ENCODE measurements at regions not wholly inside any gene's neighbourhood (a gene's known extent, or its start where the extent isn't known, plus 50 kb on each side); places are given as distances from the start of the nearest gene placed in this dataset.
"Not testable (repeated sequence)": the region's sequence is repeated elsewhere in the genome, so short reads cannot be mapped to it uniquely, and the experiment has no call there.

DNA sequence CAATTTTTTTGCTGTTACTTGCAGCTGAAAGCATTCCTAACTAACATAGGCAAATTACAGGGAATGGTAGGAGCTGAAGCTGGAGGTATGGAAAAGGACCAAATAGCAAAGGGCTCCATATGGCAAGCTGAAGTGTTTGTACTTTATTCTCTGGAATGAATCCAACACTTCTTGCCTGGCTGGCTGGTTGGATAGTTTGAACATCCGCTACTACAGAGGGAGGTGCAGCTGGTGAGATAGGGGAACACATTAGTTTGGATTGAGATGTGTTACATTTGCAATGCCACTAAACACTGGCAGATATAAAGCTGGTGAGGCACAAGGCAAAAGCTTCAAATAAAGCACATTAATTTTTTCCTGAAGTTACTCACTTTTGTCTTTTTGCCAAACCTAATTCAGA, 291.5 kb downstream of the SP3 start:
- DNase-seq: no peak

DNA sequence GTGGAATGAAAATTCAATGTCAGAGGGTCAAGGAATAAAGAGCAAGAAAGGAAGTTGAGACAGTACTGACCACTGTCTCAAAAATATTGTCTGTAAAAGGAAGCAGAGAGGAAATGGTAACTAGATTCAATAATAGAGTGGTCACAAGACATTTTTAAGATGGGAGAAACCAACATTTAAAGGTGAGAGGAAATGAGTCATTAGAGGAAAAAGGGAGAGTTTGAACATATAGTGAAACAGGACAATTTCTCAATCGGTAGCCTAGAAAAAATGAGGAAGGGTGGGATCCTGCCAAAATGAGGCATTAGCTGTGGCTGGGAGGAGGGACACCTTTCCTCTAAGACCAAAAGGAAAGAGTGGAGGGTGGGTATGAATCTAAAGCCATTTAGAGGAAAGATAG, 288.5 kb downstream of the SP3 start:
- no peak for DNase-seq

DNA sequence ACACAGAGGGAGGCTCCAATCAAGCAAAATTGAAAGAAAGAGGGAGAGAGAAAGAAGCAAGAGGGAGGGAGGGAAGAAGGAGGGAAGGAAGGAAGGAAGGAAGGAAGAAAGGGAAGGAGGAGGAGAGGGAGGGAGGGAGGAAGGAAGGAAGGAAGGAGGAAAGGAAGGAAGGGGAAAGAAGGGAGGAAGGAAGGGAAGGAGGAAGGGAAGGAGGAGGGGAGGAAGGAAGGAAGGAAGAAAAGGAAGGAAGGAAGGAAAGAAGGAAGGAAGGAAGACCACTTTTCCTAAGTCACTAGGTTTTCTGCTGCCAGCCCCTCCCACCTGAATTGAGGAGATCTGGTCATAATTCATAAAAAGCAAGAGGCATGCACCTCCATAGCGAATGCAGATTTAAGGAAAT, 287.0 kb downstream of the SP3 start:
- DNase-seq: no peak

DNA sequence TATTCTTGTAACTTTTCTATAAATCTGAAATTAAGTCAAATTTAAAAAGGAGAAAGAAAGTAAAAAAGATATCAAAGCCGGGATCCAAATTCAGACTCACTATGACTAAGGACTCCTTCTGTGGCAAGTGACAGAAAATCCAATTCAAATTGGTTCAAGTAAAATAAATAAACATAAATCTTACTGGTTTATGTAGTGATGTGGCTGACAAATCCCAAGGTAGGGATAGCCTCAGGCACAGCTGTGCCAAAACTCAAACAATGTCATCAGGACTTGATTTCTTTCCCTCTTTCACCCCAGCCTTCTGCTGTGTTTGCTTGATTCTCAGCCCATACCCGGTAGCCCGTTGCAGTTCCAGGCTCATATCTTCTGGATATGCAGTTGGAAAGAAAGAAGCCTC, 284.6 kb downstream of the SP3 start:
- DNase-seq: no peak

DNA sequence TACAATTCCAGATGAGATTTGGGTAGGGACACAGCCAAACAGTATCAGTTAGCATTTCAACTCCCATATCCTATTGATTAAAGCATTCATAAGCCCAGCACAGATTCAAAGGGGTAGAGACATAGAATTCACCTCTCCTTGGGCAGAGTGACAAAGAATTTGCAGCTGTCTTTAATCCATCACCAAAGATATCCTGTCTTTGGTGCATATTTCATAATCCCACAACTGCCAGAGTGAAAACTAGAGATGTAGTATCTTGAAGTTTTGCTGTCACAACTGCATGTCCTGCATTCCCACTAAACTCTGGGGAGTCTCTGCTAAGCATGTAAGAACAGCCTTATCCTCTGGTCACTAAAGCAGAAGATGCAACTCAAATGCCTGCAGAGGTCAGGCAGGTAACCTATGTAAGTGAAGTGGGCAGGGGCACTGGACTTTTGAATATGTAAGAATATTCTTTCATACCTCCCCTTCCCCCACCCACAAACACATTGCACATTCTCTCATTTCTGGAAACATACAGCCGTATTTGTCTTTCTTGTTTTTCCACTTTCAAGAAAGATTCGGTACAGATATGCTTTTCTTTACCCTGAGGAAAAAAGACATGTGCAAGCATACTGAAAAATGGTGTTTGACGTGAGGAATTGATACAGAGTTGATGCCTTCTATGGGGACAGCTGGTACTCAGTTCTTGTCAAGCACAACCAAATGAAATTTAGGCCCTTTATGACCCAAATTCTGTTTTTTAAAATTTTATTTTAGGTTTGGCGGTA, 283.1 kb downstream of the SP3 start:
- DNase-seq: no peak

DNA sequence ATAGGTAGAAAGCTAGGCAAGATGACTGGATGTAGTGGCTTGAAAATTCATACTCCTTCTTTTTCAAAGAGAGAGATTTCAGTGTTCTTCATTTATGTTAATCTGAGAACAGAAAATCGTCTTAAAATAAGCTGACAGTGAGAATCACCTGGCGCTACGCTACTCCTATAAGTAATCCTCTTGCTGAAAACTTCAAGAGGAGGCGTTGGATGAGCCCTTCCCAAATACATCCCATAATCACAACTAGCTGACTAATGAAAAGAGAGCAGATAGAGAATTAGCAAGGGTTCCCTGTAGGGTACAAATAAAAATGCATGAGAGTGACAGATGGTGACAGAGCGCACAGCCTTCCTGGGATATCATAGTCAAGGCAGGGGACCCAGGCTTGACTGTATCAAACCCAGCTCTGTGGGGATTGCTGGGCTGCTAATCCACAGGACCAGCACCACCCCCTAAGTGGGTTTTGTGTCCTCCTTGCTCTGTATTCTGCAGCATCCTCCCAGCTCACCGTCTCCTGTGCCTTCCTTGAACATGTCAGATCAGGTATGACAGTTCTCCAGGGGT, 280.2 kb downstream of the SP3 start:
- no peak for DNase-seq

DNA sequence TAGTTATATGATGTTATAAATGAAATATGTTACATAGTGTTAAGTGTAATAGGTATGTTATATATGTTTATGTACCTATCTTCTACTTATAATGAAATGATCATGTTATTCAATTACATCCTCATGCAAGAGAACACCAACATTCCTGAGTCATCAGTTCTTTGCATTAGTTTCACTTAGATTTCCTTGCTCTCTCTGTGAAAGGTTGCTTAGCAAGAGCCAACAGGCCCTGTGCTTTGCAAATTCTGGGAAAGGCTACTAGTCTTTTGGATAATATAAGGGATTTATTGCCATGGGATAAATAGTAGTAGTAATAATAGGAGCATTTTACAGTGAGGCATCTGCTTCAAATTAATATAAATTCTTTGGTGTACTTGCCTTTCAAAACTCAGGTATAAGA, 274.8 kb downstream of the SP3 start:
- DNase-seq: no peak

DNA sequence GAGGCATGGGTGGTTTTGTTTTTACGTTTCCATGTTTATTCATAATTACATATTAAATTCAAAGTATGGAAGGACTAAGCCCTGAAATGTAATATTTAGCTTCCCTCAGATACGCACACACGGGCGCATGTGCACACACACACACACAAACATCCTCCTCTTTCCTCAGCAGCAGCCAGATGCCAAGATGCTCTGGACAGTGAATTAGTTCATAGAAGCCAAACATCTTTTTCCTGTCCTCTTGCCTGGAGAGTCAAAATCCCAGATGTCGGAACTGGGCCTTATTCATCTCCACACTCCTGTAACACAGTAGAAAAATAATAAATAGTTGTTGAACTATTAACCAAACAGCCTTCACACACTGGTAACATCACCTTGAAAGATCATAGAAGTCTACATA, 273.1 kb downstream of the SP3 start:
- no peak for DNase-seq

DNA sequence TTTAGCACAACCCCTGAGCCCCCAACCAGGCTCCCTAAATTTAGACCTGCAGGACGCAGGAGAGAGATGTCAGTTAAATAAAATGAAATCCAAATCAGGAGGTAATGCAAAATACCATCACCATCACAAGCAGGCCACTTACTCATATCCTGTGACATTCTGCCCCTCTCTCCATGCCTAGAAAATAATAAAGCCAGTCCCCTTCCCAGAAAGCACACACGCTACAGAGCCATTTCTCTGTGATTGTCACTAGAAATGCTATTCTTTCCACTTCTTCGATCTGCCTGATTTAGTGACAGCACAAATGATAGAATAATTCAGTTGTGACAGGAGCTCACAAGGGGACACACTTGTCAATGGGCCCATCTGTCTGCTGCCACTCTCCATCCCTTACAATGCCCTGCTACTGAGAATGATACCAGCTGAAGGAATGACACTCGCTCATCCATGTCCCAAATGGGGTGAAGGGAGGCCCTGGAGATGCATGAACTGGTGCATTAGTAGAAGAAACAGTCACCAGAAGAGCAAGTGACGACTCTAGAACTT, 272.1 kb downstream of the SP3 start:
- DNase-seq: no peak

DNA sequence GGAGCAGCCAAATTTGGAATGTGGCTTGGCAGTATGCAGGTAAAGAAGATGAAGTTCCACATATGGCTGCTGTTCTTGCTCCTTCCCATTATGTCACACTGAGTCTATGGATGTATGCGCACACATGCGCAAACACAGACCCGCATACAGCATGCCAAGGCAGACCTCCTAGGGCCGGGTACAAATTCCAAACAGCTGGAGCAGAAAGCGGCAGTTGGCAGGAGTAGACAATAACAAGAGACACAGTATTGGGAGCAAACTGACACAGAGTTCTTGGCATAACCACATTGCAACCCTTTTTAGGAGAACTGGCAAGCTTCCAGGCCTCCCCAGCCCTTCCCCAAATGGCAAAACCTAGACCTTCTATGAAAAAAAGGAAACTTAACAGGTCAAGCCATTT, 268.9 kb downstream of the SP3 start:
- no peak for DNase-seq

DNA sequence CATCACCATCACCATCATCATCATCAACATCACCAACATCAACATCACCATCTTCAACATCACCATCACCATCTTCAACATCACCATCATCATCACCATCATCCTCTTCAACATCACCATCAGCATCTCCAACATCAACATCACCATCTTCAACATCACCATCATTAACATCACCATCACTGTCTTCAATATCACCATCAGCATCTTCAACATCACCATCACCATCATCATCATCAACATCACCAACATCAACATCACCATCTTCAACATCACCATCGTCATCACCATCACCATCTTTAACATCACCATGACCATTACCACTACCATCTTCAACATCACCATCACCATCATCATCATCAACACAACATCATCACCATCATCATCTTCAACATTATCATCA, 267.2 kb downstream of the SP3 start:
- DNase-seq: no peak

DNA sequence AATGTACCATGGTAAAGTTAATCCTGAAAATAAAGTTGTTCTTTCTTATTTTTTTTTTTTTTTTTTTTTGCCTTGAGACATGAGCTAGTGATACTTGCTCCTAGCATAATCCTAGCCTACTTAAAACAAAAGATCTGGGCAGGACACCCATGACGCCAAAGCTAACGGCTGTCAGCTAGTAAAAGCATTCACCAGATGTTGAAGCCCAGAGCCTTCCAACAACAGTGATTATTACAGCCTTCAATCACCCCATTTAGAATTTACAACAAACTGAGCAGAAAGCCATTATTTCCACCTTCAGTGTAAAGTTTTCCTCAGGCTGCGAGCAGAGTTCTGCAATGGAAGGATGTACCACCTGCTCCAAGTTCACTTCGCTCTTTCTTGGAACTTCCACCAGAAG, 259.5 kb downstream of the SP3 start:
- DNase-seq: no peak

DNA sequence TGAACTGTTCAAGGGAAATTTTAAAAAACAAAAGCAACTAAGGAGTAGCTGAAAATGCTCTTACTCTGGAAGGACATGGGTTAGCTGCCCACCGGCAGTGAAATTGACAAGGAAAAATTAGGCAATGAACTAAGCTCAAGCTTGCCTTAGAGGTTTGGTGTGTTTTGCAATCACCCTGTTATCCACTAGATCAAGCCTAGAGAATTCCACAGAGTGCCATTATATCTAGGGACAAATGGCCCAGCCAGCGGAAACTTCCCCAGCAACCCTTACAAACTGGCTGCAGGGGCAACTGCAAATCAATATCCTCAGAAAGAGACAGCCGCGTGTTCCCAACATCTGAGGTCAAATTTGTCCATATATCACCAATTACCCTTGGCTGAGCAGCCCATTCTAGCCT, 258.2 kb downstream of the SP3 start:
- DNase-seq: no peak

DNA sequence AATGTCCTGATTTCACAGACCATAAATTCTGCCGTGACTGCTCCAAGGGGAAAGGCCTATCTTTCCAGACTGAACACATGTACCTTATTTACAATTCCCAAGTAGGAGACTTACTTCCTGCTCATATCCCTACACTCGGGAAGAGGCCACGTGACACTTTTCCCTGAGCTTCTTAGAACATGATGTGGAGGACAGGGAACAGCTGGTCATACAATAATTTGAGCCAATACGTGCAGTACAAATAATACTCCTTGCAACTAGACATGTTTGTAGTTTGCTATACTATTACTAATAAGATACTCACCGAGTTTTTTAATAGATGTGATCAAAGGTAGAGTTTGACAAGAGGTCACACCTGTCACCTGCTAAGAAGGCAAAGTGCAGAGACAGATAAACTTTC, 256.4 kb downstream of the SP3 start:
- no peak for DNase-seq

DNA sequence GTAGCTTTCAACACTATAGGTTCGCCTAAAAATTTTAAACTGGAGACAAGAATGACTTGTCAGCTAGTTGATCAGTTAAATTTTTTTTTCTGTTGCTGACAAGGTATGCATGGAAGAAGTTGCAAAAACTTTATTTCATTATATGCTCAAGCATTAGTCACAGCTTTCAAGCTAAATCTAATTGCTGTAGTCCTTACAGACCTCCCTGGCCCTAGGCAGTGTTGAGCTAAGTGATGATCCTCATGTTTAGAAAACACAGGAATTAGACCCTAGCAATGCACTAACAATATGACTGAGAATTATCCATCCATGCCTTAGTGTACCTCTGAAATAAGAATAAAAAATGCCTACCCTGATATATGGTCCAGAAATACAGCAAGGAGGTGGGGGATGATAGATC, 253.4 kb downstream of the SP3 start:
- no peak for DNase-seq

DNA sequence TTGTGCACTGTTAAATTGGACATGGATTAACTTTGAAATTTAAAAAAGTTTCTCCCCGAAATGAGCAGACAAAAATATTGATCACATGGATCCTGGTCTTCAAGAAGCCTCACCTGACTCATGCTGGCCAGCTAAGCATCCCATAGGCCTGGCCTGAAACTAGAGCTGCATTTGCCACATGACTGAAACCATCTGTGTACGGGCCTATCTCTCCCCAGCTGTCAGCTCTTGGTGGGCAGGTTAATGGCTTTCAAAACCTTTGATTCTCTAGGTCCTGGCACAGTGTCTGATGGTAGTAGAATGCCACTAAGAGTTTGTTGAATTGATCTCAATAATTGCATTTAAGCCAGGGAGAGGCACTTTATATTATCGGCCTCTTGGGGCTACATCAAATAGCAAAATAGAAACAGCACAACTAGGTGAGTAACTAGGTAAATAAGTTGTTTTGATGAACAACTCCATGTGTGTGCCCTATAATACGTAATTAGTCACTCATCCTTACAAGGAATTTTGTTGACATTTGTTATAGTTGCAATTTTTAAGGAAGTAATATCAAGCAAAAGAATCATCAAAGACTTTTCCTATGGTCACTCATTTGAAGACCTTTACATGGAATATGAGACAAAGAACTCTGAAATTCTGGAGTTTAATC, 251.1 kb downstream of the SP3 start:
- no peak for DNase-seq

DNA sequence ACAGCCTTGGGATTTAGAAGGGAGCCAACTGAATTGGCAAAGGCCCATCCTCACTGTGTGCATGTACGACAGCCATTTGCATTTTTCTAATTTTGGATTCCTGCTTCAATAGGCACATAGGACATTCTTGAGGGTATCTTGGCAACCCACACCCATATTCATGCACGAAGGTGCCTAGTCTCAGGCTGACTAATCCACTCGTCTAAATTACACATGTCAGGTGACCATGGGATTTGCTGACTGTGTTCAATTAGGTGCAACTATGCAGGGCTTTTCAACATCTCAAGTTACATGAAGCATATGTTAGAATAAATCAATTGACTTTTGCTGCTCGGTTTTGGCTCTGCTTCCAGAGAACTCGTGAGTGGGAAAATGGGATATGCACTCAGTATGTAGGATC, 249.7 kb downstream of the SP3 start:
- peak; percentile 39 for DNase-seq

DNA sequence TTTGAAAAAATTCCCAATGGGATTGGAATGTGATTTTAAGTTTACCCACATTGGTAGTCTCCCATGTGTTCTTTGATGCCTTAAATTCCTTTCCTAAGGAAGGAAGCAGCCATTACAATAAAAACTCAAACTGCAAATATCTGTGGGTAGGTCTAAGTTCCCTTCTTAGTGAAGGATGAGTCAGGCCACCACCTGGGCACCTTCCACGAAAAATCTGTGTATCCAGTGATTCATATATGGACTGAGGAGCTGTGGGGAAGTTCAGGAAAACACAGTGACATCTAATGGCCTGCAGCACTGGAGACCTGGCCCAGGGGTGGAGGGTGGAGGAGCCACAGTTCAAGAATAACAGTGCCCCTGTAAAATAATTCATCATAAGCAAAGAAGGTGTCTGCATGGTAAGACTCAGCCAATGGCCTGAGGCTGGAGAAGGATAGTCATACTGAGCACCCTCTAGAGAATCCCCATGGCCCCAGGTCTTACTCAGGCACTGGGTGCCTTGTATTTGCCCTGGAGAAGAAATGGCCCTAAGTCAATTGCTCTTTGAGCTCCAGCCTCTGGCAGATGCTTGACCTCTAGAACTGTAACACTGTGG, 248.6 kb downstream of the SP3 start:
- DNase-seq: no peak

DNA sequence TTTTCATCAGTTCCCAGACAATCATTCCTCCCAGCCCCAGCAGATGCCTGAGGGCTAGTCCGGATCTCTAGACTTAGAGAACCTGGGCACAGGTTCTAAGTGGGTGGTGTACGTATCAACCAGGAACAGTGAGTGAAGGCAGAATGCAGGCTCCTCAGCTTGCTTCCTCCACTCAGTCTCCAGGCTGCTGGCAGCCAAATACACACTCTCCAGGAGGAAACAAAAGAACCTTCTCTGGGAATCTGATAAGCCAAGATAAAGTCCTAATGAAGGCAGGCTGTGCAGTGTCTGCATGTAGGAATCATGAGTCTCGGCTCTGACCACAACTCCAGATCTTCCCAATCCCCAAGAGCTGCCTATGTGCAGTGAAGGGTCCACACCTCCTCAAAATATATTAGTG, 245.7 kb downstream of the SP3 start:
- no peak for DNase-seq

DNA sequence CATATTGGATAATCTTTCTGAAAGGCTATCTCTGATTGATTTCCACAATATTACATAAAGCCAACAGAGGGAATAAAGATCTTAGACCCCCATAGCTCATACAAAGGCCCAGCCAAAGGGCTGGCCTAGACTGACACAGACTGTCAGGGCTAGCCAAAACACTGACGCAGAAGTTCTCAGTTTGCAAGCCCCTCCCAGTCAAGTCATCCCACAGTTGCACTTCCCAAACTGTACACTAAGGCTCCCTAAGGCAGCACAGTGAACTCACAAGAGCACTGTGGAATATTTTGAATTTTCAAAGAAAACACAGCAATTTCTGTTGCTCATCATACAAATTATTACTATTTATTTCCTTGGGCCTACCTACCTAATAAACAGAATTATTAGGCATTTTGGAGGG, 244.9 kb downstream of the SP3 start:
- DNase-seq: peak; percentile 12

DNA sequence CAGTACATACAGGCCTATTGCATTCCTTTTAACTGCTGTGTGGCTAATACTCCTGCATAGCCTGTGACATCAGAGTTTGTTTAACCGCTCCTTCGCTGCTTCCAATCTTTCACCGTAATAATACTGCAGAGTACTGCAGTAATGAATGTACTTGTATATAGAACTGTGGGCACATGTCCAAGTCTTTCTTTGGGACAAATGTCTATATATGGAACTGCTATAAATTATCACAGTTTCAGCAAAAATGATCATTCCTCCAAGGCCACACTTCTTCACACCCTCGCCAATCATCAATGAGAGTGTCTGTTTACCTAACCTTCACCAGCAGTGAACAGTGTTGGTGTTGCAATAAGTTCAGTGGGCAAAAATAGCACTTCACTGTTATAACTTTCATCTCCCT, 230.4 kb downstream of the SP3 start:
- no peak for DNase-seq

DNA sequence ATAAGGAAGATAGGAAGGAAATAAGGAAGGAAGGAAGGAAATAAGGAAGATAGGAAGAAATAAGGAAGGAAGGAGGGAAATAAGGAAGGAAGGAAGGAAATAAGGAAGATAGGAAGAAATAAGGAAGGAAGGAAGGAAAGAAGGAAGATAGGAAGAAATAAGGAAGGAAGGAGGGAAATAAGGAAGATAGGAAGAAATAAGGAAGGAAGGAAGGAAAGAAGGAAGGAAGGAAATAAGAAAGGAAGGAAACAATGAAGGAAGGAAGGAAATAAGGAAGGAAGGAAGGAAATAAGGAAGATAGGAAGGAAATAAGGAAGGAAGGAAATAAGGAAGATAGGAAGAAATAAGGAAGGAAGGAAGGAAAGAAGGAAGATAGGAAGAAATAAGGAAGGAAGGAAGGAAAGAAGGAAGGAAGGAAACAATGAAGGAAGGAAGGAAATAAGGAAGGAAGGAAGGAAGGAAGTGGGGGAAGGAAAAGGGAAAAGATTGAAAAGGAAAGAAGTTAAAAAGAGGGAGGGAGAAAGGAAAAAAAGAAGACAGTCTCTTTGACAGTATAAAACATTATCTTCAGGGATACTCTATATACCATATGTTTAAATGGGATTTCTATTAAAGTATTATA, 227.1 kb downstream of the SP3 start:
- DNase-seq: not testable (repeated sequence)

DNA sequence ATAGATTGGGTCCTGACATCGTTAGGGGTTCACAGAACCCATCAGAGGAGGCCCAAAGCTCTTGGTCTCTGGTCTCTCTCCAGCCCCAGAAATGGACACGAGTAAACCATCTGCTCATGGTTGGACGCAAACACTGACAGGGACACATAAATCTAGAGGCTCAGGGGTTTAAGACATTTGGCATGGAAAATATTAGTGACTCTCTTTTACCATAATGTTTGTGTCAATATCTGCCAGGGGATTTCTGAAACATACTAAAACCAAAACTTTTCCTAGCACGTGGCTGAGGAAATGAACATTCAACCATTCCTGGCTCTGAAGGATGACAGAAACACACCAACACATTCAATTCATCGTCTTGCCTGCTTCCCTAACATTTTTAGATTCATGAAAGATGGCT, 226.2 kb downstream of the SP3 start:
- no peak for DNase-seq

DNA sequence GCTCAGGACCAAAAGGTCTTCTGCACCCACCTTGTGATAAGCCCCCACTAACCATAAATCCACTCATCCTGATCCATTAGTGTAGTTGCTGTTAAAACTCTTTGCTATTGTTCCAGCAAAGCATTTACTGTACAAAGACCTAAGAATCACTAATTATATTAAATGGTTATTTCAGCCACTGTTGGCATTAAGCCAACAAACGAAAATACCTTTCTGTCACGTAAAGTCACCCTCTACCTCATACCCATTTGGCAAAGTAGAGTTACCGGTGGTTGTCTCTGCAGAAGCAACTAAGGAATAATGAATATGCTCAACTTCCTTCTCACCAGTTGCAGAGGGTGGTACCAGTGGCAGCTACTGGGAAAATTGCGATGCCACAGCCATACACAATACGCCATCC, 224.5 kb downstream of the SP3 start:
- DNase-seq: no peak

Measured in fibroblast of skin of right quadriceps (primary cell).